ENCODE measurements at regions not wholly inside any gene's neighbourhood (a gene's known extent, or its start where the extent isn't known, plus 50 kb on each side); places are given as distances from the start of the nearest gene placed in this dataset.
"Not testable (repeated sequence)": the region's sequence is repeated elsewhere in the genome, so short reads cannot be mapped to it uniquely, and the experiment has no call there.

GRCh38 chr6:25180630-25181349, 98.4 kb upstream of the CARMIL1 start:
- no peak for DNase-seq (ENCODE audit: low read depth in 2 of 2)

GRCh38 chr6:25181350-25181724, 97.8 kb upstream of the CARMIL1 start:
- DNase-seq (ENCODE audit: low read depth in 2 of 2) = no peak

DNA sequence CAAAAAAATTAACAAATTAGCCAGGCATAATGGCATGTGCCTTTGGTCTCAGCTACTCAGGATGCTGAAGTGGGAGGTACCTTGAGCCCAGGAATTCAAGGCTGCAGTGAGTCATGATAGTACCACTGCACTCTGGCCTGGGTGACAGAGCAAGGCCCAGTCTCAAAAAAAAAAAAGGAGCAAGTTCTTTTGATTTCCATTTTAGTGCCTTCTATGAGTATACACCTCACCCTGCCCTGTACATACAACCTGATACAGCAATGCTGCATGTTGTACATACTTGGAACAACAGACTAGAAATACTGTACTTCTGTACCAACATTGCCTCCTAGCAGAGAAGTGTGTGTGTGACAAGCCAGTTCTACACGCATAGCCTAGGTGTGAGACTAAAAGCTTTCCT, 97.3 kb upstream of the CARMIL1 start:
- DNase-seq (ENCODE audit: low read depth in 2 of 2) = no peak

GRCh38 chr6:25186919-25187318, 92.3 kb upstream of the CARMIL1 start:
- no peak for DNase-seq (ENCODE audit: low read depth in 2 of 2)

GRCh38 chr6:25188232-25188631, 90.9 kb upstream of the CARMIL1 start:
- DNase-seq (ENCODE audit: low read depth in 2 of 2) = no peak

DNA sequence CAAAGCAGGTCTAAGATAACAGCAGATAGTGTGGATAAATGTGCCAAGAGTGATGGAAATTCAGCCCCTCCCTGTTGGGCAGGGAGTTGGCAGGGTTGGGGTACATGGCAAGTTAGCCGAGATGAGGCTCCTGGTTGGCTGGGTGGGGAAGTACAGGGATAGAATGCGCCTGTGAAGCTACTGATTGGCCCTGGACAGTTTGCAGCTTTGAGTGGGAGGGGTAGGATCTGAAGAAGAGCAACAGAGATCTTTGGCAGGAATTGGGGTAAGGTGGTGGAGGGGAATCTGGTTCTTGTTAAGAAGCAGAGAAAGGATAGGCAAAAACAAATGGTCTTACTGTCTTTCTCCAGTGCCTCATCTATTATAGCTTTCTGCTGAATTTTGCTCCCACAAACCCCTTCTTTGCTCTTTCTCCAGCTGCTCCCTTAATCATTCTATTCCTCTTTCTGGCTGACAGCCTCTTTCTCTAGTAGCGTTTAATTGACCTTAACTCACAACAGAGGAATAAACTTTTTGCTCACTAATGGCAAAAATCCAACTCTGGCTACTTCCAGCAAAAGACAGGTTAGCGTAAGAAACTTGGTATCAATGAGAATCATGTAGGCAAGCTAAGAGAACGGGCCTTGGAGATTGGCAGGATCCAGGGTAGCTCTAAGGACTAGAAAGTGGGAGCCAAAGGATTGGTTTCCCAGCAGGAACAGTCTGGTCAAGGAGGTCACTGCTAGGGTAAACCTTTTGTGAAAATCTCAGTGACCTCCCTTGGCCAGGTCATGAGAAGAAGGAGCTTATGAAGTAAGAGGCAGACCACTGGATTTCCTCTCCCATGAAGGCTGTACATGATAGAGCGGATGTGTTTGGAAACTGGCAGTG, 86.3 kb upstream of the CARMIL1 start:
- DNase-seq (ENCODE audit: low read depth in 2 of 2) = no peak

GRCh38 chr6:25193460-25194171, 85.6 kb upstream of the CARMIL1 start:
- DNase-seq (ENCODE audit: low read depth in 2 of 2) = no peak

DNA sequence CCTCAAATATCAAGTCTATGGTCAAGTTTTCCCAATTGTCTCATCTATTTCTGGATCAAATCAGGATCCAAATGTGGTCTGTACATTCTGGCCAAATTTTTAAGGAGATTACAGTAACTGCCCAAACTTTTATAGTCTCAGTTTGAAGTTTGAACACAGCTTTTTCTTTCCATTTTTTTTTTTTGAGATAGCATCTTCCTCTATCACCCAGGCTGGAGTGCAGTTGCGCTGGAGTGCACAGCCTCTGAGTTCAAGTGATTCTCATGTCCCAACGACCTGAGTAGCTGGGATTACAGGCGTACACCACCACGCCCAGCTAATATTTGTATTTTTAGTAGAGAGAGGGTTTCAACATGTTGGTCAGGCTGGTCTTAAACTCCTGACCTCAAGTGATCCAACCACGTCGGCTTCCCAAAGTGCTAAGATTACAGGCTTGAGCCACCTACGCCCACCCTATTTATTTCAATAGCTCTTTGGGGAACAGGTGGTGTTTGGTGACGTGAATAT, 84.9 kb upstream of the CARMIL1 start:
- no peak for DNase-seq (ENCODE audit: low read depth in 2 of 2)

DNA sequence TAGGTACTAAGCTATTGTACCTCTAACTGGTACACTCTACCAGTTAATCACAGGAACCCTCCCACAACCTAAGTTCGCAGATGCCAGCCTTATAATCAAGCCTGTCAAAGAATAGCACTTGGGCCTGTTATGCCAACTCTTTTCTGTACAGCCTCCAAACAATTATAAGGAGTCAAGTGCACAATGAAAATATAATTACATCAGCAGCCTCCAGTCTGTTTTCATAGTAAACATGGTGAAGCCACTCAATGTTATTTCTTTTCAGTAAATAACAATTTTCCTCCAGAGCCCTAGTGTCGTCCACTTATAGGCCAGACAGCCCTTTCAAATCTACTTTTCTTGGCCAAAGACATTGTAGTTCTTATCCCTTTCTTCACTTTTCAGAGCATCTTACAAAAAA, 82.7 kb upstream of the CARMIL1 start:
- no peak for DNase-seq (ENCODE audit: low read depth in 2 of 2)

- DNase-seq (ENCODE audit: low read depth in 2 of 2) = no peak
Observed at GRCh38 chr6:25197111-25197510, 82.1 kb upstream of the CARMIL1 start.

DNA sequence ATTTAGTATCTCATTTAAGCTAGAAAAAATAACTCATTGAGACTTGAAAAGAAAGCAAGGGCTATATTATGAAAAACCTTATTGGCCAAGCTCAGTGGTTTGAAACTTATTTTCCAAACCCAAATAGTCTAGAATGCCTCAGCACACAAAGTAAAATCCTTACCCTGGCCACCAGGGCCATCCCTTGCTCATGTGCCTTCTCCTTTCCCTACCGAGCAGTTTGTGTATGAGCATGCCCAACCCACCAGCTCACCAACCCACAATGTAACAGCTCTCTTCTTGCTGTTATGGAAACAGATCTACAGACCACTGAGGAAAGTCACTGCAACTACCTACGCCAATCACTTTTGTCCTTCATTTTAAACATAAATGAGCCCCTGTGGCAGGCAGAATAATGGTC, 79.6 kb upstream of the CARMIL1 start:
- no peak for DNase-seq (ENCODE audit: low read depth in 2 of 2)

GRCh38 chr6:25202504-25202903, 76.7 kb upstream of the CARMIL1 start:
- DNase-seq (ENCODE audit: low read depth in 2 of 2) = no peak

DNA sequence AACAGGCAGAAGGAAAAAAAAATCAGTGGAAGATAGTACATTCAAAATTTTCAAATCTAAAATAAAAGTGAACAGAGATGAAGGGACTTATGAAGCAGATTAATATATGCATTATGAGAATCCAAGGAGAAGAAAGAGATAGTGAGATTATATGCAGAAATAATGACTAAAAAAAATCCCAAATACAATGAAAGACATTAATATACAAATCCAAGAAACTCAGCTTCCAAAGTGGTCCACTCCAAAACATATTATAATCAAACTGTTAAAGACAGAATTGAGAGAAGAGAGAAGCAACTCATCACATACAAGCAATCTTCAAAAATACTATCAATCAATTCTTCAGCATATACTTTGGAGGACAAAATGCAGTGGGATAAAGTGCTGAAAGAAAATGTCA, 73.5 kb upstream of the CARMIL1 start:
- DNase-seq (ENCODE audit: low read depth in 2 of 2) = no peak

- DNase-seq (ENCODE audit: low read depth in 2 of 2) = not testable (repeated sequence)
Observed at GRCh38 chr6:25207453-25208155, 71.6 kb upstream of the CARMIL1 start.

DNA sequence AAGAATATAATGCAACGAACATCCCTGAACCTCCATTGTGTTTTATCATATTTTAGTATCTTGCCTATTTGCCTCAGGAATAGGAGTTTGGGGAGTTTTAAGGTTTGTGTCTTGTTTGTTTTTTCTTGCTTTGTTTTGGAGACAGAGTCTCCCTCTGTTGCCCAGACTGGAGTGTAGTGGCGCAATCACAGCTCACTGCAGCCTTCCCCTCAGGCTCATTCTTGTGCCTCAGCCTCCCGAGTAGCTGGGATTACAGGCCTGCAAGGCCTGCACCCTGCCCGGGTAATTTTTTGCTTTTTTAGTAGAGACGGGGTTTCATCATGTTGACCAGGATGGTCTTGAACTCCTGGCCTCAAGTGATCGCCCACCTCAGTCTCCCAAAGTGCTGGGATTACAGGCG, 63.3 kb upstream of the CARMIL1 start:
- DNase-seq (ENCODE audit: low read depth in 2 of 2) = no peak

DNA sequence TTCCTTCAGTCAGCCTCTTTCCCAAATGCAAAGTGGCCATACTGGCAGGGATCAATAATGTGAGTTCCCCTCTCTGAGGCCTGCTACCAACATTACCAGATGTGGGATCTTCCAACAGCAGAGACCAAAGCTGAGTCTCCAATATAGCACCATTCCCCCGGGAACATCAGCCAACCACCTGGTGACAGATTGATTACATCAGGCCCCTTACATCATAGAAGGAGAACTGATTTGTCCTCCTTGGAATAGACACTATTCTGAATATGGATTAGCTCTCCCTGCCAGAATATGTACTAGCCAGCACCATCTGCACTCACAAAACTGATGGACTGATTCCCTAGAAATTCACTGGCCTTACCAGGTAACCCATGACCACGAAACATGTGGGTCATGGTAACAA, 61.9 kb upstream of the CARMIL1 start:
- DNase-seq (ENCODE audit: low read depth in 2 of 2) = no peak

- no peak for DNase-seq (ENCODE audit: low read depth in 2 of 2)
Observed at GRCh38 chr6:25217829-25218228, 61.3 kb upstream of the CARMIL1 start.

GRCh38 chr6:25218346-25218745, 60.8 kb upstream of the CARMIL1 start:
- DNase-seq (ENCODE audit: low read depth in 2 of 2) = no peak

DNA sequence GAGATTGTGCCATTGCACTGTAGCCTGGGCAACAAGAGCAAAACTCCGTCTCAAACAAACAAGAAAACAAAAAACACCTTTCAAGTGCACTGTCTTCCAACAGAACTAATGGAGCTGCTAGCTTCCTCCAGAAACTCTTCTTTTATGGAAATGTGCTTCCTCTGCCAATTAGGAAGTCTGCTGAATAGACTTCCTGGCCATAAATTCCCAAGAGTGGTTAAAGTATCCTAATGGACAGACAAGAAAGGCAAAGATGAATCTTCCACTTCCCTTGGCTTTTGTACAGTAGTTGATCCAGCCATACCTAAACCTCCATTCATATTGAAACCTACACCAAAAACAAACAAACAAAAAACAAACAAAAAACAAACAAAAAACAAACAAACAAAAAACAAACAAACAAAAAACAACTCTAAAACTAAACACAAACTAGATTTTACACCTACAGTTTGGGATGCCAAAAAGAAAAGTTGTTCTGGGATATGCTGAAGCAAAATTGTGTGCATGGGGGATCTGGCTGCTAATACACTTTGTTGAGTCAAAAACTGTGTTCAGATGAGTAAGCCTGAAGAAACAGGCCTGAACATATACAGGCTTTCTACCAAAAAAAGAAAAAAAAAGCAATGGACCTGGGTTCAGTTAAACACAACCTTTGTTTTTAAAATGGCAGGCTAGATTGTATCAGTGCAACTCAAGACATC, 59.8 kb upstream of the CARMIL1 start:
- DNase-seq (ENCODE audit: low read depth in 2 of 2) = no peak

DNA sequence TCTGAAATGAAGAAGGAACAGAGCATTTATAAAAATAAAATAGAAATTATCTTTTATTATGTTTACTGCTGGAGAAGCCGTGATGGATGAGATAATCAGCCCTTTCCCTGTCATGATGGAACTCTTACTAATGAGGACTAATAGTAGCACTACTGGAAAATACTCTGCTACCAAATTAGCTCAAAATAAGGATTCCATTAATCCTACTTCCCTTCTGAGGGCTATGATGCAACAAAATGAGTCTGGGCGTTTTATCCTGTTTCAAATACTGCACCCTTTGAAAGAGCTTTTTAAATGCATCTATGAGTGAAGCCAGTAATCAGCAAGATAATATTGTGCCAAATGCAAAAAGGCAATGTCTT, 59.3 kb upstream of the CARMIL1 start:
- DNase-seq (ENCODE audit: low read depth in 2 of 2) = no peak

GRCh38 chr6:25220857-25221256, 58.3 kb upstream of the CARMIL1 start:
- DNase-seq (ENCODE audit: low read depth in 2 of 2) = no peak

Measured in stimulated activated CD4-positive, alpha-beta T cell treated with anti-CD3 and anti-CD28 coated beads, Interleukin-15, amount 100 ng/mL, for 48 hours (primary cell).